ENCODE measurements at regions not wholly inside any gene's neighbourhood (a gene's known extent, or its start where the extent isn't known, plus 50 kb on each side); places are given as distances from the start of the nearest gene placed in this dataset.
A peak's percentile ranks its signal among the peaks of the same experiment; 100 is the strongest.

DNA sequence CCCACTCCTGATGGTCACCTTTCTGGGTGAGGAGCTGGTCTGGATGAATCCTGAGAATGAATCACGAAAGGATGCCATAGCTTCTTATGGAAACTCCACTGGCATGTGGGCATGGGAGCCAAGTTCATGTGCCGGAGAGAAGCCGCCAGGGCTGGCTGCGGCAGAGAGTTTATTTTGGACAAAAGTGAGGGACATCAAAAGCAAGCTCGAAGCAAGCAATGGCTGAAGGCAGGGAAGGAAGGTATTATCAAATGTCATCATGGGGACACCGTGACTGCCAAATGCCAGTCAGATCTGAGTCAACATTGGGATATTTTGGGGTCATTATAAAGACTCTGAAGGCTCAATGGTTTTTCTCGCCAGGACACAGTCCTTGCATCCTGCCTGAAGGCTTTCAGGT is 249.1 kb downstream of the QKI start:
- Histone ChIP-seq H3K36me3 (ENCODE audit: insufficient read depth, low read length) (no peaks in the 10 kb centered on the region), H3K4me3 (ENCODE audit: low read length) (no peak overlapping the region), H3K9me3 (ENCODE audit: low read length) (no peaks in the 10 kb centered on the region), H3K27me3 (ENCODE audit: insufficient read depth, low read length) (no peaks in the 10 kb centered on the region), H2AFZ (ENCODE audit: low read depth, low read length) (no peak overlapping the region), H3K4me1 (ENCODE audit: insufficient read depth, low read length) (peaks cover 25% of the 10 kb centered on the region)

DNA sequence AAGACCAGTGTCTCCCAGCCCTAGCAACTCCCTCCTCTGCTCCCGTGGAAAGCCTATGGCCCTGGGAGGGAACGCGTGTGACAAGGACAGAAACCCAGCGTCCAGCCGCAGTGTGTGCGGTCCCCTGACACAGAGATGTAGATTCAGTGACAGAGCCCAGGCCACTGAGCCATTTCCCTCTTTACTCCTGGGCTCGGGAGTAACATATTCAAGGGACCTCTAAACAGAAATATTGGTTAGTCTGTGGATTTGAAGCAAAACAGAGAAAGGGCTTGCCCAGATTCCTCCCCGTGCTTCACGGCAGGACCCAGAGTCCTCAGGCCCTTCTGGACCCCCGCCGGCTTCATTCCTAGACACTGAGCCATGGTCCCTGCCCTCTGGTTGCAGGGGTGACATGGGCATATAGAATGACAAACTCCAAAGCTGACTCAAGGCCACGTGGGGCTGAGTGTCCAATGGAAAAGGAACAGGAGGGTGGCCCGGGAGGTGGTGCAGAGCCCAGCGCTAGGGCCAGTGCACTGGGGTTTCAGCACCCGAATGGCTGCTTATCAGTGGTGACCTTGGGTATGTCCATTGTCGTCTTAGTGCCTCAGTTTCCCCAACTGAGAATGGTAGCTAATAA is 248.2 kb downstream of the QKI start:
- Histone ChIP-seq H3K4me3 (ENCODE audit: low read length) (no peak overlapping the region), H2AFZ (ENCODE audit: low read depth, low read length) (no peak overlapping the region), H3K4me1 (ENCODE audit: insufficient read depth, low read length) (peaks cover 18% of the 10 kb centered on the region), H3K36me3 (ENCODE audit: insufficient read depth, low read length) (no peaks in the 10 kb centered on the region), H3K9me3 (ENCODE audit: low read length) (no peaks in the 10 kb centered on the region), H3K27me3 (ENCODE audit: insufficient read depth, low read length) (no peaks in the 10 kb centered on the region)

DNA sequence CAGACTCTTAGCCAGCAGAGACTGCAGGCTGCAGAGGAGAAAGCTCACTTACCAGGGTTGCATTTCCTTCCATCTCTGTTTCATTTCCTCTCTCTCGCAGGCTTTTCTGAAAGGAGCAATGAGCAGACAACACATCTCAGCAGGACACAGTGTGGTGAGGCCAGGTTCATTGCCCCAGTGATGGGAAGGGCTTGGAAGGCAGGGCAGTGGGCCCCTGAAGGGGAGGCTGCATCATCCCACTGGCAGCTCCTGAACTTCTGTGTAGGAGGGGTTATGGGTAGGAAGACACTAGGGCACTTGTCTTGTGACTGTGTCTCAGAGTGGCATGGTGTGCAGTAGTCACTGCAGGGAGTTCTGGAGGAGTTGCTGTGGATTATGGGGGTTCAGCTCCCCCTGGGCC is 246.8 kb downstream of the QKI start:
- no peaks in the 10 kb centered on the region for H3K27me3 ChIP-seq (ENCODE audit: insufficient read depth, low read length)
- peaks cover 15% of the 10 kb centered on the region for H3K4me1 ChIP-seq (ENCODE audit: insufficient read depth, low read length)
- no peak overlapping the region for H3K4me3 ChIP-seq (ENCODE audit: low read length)
- no peaks in the 10 kb centered on the region for H3K36me3 ChIP-seq (ENCODE audit: insufficient read depth, low read length)
- H3K9me3 ChIP-seq (ENCODE audit: low read length), result no peaks in the 10 kb centered on the region
- no peak overlapping the region for H2AFZ ChIP-seq (ENCODE audit: low read depth, low read length)

- no peaks in the 10 kb centered on the region for H3K9me3 ChIP-seq (ENCODE audit: low read length)
- H3K36me3 ChIP-seq (ENCODE audit: insufficient read depth, low read length), result no peaks in the 10 kb centered on the region
- peaks cover 15% of the 10 kb centered on the region for H3K4me1 ChIP-seq (ENCODE audit: insufficient read depth, low read length)
- no peaks in the 10 kb centered on the region for H3K27me3 ChIP-seq (ENCODE audit: insufficient read depth, low read length)
- no peak overlapping the region for H2AFZ ChIP-seq (ENCODE audit: low read depth, low read length)
- H3K4me3 ChIP-seq (ENCODE audit: low read length), result no peak overlapping the region
Measured at GRCh38 chr6:163659803-163660202, 245.3 kb downstream of the QKI start.

DNA sequence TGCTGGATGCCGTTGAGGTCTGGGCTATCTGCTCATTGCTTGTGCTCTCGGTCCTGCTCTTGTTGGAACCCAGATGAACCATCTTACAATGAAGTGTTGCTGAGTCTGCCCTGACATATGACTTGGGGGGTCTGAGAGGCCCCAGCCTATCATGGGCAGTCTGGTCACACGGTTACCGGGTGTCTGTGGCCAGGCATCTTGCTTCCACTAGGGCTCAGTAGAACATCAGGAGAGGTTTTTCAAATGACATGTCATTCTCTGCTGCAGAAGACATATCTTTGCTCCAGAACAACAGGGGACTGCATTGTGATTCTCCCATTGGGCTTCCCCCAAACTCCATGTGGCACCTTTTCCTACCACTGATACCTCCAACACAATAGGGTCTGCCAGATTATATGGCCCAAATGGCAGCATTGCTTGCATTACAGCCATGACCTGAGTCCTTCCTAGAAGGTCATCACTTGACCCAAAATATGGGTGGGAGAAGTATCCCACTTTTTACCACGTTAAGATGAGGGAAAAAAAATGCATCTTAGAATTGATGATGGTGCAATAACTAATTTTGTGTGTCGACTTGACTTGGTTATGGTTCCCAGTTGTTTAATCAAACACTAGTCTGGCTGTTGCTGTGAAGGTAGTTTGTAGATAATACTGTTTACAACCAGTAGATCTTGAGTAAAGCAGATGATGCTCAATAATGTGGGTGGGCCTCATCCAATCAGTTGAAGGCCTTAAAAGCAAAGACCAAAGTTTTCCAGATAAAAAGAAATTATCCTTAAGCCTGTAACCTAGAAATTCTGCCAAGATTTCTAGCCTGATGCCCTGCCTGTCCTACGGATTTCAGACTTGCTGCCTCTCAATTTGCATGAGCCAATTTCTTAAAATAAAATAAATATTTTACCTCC is 241.0 kb downstream of the QKI start:
- no peaks in the 10 kb centered on the region for H3K27me3 ChIP-seq (ENCODE audit: insufficient read depth, low read length)
- H3K9me3 ChIP-seq (ENCODE audit: low read length), result no peaks in the 10 kb centered on the region
- peaks cover 15% of the 10 kb centered on the region for H3K4me1 ChIP-seq (ENCODE audit: insufficient read depth, low read length)
- H3K4me3 ChIP-seq (ENCODE audit: low read length), result no peak overlapping the region
- no peaks in the 10 kb centered on the region for H3K36me3 ChIP-seq (ENCODE audit: insufficient read depth, low read length)
- no peak overlapping the region for H2AFZ ChIP-seq (ENCODE audit: low read depth, low read length)

- no peaks in the 10 kb centered on the region for H3K9me3 ChIP-seq (ENCODE audit: low read length)
- peaks cover 27% of the 10 kb centered on the region for H3K4me1 ChIP-seq (ENCODE audit: insufficient read depth, low read length)
- peak overlapping the region; percentile 6 for H2AFZ ChIP-seq (ENCODE audit: low read depth, low read length)
- H3K36me3 ChIP-seq (ENCODE audit: insufficient read depth, low read length), result no peaks in the 10 kb centered on the region
- H3K27me3 ChIP-seq (ENCODE audit: insufficient read depth, low read length), result no peaks in the 10 kb centered on the region
- H3K4me3 ChIP-seq (ENCODE audit: low read length), result no peak overlapping the region
Measured at GRCh38 chr6:163651915-163652668, 237.6 kb downstream of the QKI start.

GRCh38 chr6:163651426-163651825 is 236.9 kb downstream of the QKI start:
- Histone ChIP-seq H3K4me3 (ENCODE audit: low read length) (no peak overlapping the region), H3K4me1 (ENCODE audit: insufficient read depth, low read length) (peaks cover 33% of the 10 kb centered on the region), H3K9me3 (ENCODE audit: low read length) (no peaks in the 10 kb centered on the region), H2AFZ (ENCODE audit: low read depth, low read length) (no peak overlapping the region), H3K27me3 (ENCODE audit: insufficient read depth, low read length) (no peaks in the 10 kb centered on the region), H3K36me3 (ENCODE audit: insufficient read depth, low read length) (no peaks in the 10 kb centered on the region)

DNA sequence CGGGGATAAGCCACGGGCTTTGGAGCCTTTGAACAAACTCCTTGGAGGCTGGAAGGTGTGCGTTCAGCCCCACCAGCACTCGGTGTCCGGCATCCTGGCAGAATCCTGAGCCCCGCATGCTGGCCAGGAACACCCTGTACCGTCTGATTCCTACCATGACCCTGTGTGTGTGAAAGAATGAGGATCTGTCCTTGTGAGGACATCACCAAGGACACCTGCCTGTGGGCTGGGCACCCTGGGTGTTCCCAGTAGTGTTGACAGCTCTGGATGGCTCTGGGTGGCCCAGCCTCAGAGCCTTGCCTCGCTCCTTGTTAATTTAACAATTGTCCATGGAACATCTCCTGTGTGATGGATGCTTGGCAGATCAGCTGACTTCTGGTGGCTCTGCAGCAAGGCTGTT is 234.3 kb downstream of the QKI start:
- H3K36me3 ChIP-seq (ENCODE audit: insufficient read depth, low read length), result no peaks in the 10 kb centered on the region
- H2AFZ ChIP-seq (ENCODE audit: low read depth, low read length), result no peak overlapping the region
- peaks cover 38% of the 10 kb centered on the region for H3K4me1 ChIP-seq (ENCODE audit: insufficient read depth, low read length)
- H3K9me3 ChIP-seq (ENCODE audit: low read length), result no peaks in the 10 kb centered on the region
- no peak overlapping the region for H3K4me3 ChIP-seq (ENCODE audit: low read length)
- H3K27me3 ChIP-seq (ENCODE audit: insufficient read depth, low read length), result no peaks in the 10 kb centered on the region

GRCh38 chr6:163647624-163648023 is 233.1 kb downstream of the QKI start:
- Histone ChIP-seq H3K9me3 (ENCODE audit: low read length) (peaks cover 2% of the 10 kb centered on the region), H3K4me1 (ENCODE audit: insufficient read depth, low read length) (peaks cover 37% of the 10 kb centered on the region), H3K4me3 (ENCODE audit: low read length) (no peak overlapping the region), H3K36me3 (ENCODE audit: insufficient read depth, low read length) (no peaks in the 10 kb centered on the region), H3K27me3 (ENCODE audit: insufficient read depth, low read length) (no peaks in the 10 kb centered on the region), H2AFZ (ENCODE audit: low read depth, low read length) (no peak overlapping the region)

GRCh38 chr6:163646866-163647265 is 232.3 kb downstream of the QKI start:
- no peaks in the 10 kb centered on the region for H3K27me3 ChIP-seq (ENCODE audit: insufficient read depth, low read length)
- no peak overlapping the region for H2AFZ ChIP-seq (ENCODE audit: low read depth, low read length)
- H3K36me3 ChIP-seq (ENCODE audit: insufficient read depth, low read length), result no peaks in the 10 kb centered on the region
- peaks cover 4% of the 10 kb centered on the region for H3K9me3 ChIP-seq (ENCODE audit: low read length)
- peaks cover 29% of the 10 kb centered on the region for H3K4me1 ChIP-seq (ENCODE audit: insufficient read depth, low read length)
- no peak overlapping the region for H3K4me3 ChIP-seq (ENCODE audit: low read length)

DNA sequence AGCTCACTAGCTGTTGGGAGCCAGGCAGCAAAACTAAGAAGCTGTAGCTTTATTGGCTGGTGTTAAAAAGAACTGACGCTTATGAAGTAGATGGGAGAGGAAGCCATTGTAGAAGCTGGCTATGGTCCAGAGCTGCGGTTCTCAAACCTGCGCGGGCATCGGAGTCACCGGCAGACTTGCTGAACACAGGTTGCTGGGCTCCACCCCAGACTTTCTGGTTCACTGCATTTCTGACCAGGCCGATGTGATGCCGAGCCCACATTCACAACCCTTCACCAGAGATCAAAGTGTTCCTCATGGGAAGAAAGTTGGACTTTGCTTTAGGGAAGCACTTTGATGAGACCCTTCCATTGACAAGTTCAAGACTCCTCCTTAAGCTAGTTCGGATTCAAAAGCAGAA is 231.6 kb downstream of the QKI start:
- no peak overlapping the region for H2AFZ ChIP-seq (ENCODE audit: low read depth, low read length)
- H3K36me3 ChIP-seq (ENCODE audit: insufficient read depth, low read length), result no peaks in the 10 kb centered on the region
- peaks cover 6% of the 10 kb centered on the region for H3K9me3 ChIP-seq (ENCODE audit: low read length)
- peaks cover 23% of the 10 kb centered on the region for H3K4me1 ChIP-seq (ENCODE audit: insufficient read depth, low read length)
- no peak overlapping the region for H3K4me3 ChIP-seq (ENCODE audit: low read length)
- H3K27me3 ChIP-seq (ENCODE audit: insufficient read depth, low read length), result no peaks in the 10 kb centered on the region

DNA sequence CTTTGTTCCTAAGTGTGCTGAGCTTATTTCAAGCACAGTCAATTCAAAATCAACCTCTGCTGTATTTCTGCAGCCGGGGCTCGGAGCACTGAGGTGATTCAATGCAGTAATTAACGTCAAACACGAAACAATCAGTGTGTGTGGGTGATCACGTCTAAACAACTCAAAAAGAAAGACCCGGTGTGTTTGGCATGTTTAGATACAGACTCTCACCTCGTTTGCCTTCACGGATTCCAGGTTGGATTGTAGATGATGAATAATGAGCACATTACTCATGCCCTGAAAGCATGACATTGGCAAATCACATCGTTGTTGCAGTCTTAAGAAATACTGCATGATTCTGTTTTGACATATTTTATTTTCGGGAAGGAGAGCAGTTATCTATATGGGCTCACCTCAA is 231.0 kb downstream of the QKI start:
- Histone ChIP-seq H3K9me3 (ENCODE audit: low read length) (peaks cover 6% of the 10 kb centered on the region), H3K4me1 (ENCODE audit: insufficient read depth, low read length) (peaks cover 23% of the 10 kb centered on the region), H3K4me3 (ENCODE audit: low read length) (no peak overlapping the region), H3K27me3 (ENCODE audit: insufficient read depth, low read length) (no peaks in the 10 kb centered on the region), H3K36me3 (ENCODE audit: insufficient read depth, low read length) (no peaks in the 10 kb centered on the region), H2AFZ (ENCODE audit: low read depth, low read length) (no peak overlapping the region)

DNA sequence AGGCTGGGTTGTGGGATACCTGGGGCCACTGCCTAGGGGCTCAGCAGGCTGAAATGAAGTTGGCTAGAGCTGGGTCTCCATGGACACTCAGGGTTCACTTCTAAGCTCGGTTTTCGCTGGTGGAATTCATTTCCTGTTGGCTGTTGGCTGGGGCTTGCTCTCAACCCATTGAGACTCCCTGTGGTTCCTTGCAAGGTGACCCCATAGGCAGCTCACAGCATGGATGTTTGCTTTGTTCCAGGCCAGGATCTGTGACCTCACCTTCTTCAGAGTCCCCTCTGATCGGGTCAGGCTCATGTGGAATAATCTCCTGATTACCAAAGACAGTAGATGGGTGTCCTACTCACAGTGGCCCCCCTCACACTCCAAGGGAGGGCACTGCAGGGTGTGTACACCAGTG is 229.3 kb downstream of the QKI start:
- Histone ChIP-seq H2AFZ (ENCODE audit: low read depth, low read length) (no peak overlapping the region), H3K4me3 (ENCODE audit: low read length) (no peak overlapping the region)

More for the DNA sequence above, 229.3 kb downstream of the QKI start:
- Histone ChIP-seq H3K27me3 (ENCODE audit: insufficient read depth, low read length) (no peaks in the 10 kb centered on the region), H3K9me3 (ENCODE audit: low read length) (peaks cover 6% of the 10 kb centered on the region), H3K4me1 (ENCODE audit: insufficient read depth, low read length) (peaks cover 23% of the 10 kb centered on the region), H3K36me3 (ENCODE audit: insufficient read depth, low read length) (no peaks in the 10 kb centered on the region)

All from neuron (in vitro differentiated cells).